Stimulated activated naive CD4-positive, alpha-beta T cell (primary cell): ENCODE measurements at regions not wholly inside any gene's neighbourhood (a gene's known extent, or its start where the extent isn't known, plus 50 kb on each side); places are given as distances from the start of the nearest gene placed in this dataset.
"Not testable (repeated sequence)": the region's sequence is repeated elsewhere in the genome, so short reads cannot be mapped to it uniquely, and the experiment has no call there.

Experiments used
- DNase-seq, 6 experiments: peaks; one replicate each; lab custom pipeline; 2025; lab: John Stamatoyannopoulos, UW

- no peak for DNase-seq
Observed at GRCh38 chr1:70556541-70556940, 145.5 kb downstream of the CTH start.

- no peak for DNase-seq
Observed at GRCh38 chr1:70567167-70567566, 156.1 kb downstream of the CTH start.

GRCh38 chr1:70571191-70571590, 160.1 kb downstream of the CTH start:
- no peak for DNase-seq

- DNase-seq: no peak
Observed at GRCh38 chr1:70573317-70573843, 162.3 kb downstream of the CTH start.

GRCh38 chr1:70581661-70582060, 170.6 kb downstream of the CTH start:
- DNase-seq: no peak

- no peak for DNase-seq
Observed at GRCh38 chr1:70583522-70583921, 172.5 kb downstream of the CTH start.

GRCh38 chr1:70586046-70586445, 175.0 kb downstream of the CTH start:
- no peak for DNase-seq

- no peak for DNase-seq
Observed at GRCh38 chr1:70587872-70588366, 176.9 kb downstream of the CTH start.

GRCh38 chr1:70593551-70593950, 182.5 kb downstream of the CTH start:
- not testable (repeated sequence) for DNase-seq

GRCh38 chr1:70608815-70609214, 197.7 kb downstream of the CTH start:
- DNase-seq: no peak

- not testable (repeated sequence) for DNase-seq
Observed at GRCh38 chr1:70610164-70610563, 199.1 kb downstream of the CTH start.

GRCh38 chr1:70616946-70617345, 205.9 kb downstream of the CTH start:
- DNase-seq: no peak

- no peak for DNase-seq
Observed at GRCh38 chr1:70617728-70618127, 206.7 kb downstream of the CTH start.

GRCh38 chr1:70627910-70628309, 216.8 kb downstream of the CTH start:
- no peak for DNase-seq

GRCh38 chr1:70628973-70629372, 217.9 kb downstream of the CTH start:
- no peak for DNase-seq

GRCh38 chr1:70633004-70633403, 221.9 kb downstream of the CTH start:
- DNase-seq: no peak

- DNase-seq: no peak
Observed at GRCh38 chr1:70635868-70636267, 224.8 kb downstream of the CTH start.

- DNase-seq: no peak
Observed at GRCh38 chr1:70641868-70642267, 230.8 kb downstream of the CTH start.

GRCh38 chr1:70656361-70656760, 245.3 kb downstream of the CTH start:
- DNase-seq: no peak

GRCh38 chr1:70659891-70660290, 248.8 kb downstream of the CTH start:
- no peak for DNase-seq

GRCh38 chr1:70666381-70667140, 255.5 kb downstream of the CTH start:
- no peak for DNase-seq

GRCh38 chr1:70667494-70668170, 256.6 kb downstream of the CTH start:
- DNase-seq: no peak

- no peak for DNase-seq
Observed at GRCh38 chr1:70671006-70671405, 259.9 kb downstream of the CTH start.
